NT2/D1 (cell line): ENCODE measurements at regions not wholly inside any gene's neighbourhood (a gene's known extent, or its start where the extent isn't known, plus 50 kb on each side); places are given as distances from the start of the nearest gene placed in this dataset.

Source experiments
- SUZ12 ChIP-seq: IDR thresholded peaks from 2 replicates; pipeline ENCODE4 v1.6.1; 2011; ENCODE audit not compliant: insufficient read length, insufficient read depth; ENCODE audit errors: extremely low read depth
- YY1 ChIP-seq: IDR thresholded peaks from 2 replicates; pipeline ENCODE4 v1.6.1; 2011; ENCODE audit not compliant: insufficient read length, insufficient read depth
- ZNF274 ChIP-seq: IDR thresholded peaks from 2 replicates; pipeline ENCODE4 v1.6.1; 2011; ENCODE audit warnings: mild to moderate bottlenecking, low read depth, low read length

DNA sequence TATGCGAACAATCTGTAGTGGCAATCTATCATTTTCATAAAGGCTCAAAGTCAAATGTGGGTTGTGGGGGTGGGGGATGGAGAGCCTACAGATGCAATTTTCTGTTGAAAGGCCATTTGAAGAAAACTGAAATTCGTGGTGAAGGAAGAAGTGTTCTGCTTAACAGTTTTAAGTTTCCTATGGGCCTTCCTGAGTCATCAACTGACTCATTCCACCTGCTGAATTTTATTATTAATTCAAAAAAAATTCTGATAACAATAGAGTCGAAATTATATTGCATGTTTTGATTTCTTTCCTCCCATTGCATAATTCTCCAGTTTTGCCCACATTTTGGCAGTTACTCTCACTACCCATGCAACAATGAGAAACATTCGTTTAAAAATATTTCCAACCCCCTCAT lies 622.3 kb upstream of the ARID1B start:
- TF ChIP-seq ZNF274 (no peak), SUZ12 (no peak), YY1 (no peak)
